ENCODE measurements at regions not wholly inside any gene's neighbourhood (a gene's known extent, or its start where the extent isn't known, plus 50 kb on each side); places are given as distances from the start of the nearest gene placed in this dataset.

DNA sequence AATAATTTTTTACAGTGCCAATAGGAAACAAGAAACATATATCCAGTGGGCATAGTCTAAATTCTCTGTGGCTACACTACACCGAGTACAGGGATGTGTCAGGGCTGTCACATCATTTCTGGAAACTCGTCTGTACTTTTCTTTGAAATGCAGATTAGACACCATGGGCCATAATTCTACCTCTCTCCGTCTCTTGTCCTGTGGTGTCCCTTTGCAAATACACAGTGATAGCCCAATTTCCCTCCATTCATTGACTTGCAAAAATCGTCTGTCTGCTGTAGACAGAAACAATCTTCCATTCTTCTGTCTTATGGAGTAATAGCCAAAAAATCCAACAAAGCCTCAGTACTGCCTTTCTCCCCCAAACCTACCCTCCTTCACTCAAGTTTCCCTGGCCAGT is 487.1 kb upstream of the ANO3 start:
- DNase-seq (ENCODE audit: low spot score) (no peak), ATAC-seq (ENCODE audit: insufficient number of reproducible peaks, low FRiP score, low read depth) (no peak)
- Histone ChIP-seq H3K4me1 (ENCODE audit: control insufficient read depth in 1 of 2, low read depth in 2 of 2) (no peaks in the 10 kb centered on the region), H3K27ac (no peak overlapping the region), H3K27me3 (replicated peaks; ENCODE audit: insufficient read depth) (no peaks in the 10 kb centered on the region), H3K4me3 (no peak overlapping the region), H3K9me3 (no peaks in the 10 kb centered on the region), H3K36me3 (no peaks in the 10 kb centered on the region)
- TF ChIP-seq CTCF (IDR thresholded peaks at IDR 0.05) = no peak

- TF ChIP-seq CTCF (IDR thresholded peaks at IDR 0.05) = no peak
Observed at GRCh38 chr11:25855916-25856315, 476.0 kb upstream of the ANO3 start.

DNA sequence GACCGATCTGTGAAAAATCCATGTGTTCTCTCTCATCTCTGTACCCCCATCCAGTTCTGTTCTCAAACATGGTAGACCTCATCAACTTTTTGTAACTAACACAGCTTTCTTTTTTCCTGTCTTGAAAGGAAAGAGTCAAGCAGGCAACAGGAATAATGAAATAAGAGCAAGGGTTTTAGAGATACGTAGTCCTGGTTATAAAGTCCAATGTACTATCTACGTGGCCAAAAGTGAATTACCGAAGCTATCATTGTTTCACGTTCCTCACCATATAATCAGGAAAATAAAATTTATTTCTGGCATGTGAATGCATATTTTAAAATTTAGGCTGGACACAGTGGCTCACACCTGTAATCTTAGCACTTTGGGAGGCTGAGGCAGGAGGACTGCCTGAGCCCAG is 472.2 kb upstream of the ANO3 start:
- H3K4me1 ChIP-seq (ENCODE audit: control insufficient read depth in 1 of 2, low read depth in 2 of 2) = no peaks in the 10 kb centered on the region
- H3K9me3 ChIP-seq = no peaks in the 10 kb centered on the region
- no peak overlapping the region for H3K4me3 ChIP-seq
- no peak for TF ChIP-seq CTCF (IDR thresholded peaks at IDR 0.05)
- no peaks in the 10 kb centered on the region for H3K36me3 ChIP-seq
- no peaks in the 10 kb centered on the region for H3K27me3 ChIP-seq (replicated peaks; ENCODE audit: insufficient read depth)
- ATAC-seq (ENCODE audit: insufficient number of reproducible peaks, low FRiP score, low read depth) (no peak), DNase-seq (ENCODE audit: low spot score) (no peak)
- no peak overlapping the region for H3K27ac ChIP-seq

More at GRCh38 chr11:25855916-25856315, 476.0 kb upstream of the ANO3 start:
- ATAC-seq (ENCODE audit: insufficient number of reproducible peaks, low FRiP score, low read depth) (no peak), DNase-seq (ENCODE audit: low spot score) (no peak)
- Histone ChIP-seq H3K9me3 (no peaks in the 10 kb centered on the region), H3K4me3 (no peak overlapping the region), H3K27me3 (replicated peaks; ENCODE audit: insufficient read depth) (no peaks in the 10 kb centered on the region), H3K27ac (no peak overlapping the region), H3K4me1 (ENCODE audit: control insufficient read depth in 1 of 2, low read depth in 2 of 2) (no peaks in the 10 kb centered on the region), H3K36me3 (no peaks in the 10 kb centered on the region)

DNA sequence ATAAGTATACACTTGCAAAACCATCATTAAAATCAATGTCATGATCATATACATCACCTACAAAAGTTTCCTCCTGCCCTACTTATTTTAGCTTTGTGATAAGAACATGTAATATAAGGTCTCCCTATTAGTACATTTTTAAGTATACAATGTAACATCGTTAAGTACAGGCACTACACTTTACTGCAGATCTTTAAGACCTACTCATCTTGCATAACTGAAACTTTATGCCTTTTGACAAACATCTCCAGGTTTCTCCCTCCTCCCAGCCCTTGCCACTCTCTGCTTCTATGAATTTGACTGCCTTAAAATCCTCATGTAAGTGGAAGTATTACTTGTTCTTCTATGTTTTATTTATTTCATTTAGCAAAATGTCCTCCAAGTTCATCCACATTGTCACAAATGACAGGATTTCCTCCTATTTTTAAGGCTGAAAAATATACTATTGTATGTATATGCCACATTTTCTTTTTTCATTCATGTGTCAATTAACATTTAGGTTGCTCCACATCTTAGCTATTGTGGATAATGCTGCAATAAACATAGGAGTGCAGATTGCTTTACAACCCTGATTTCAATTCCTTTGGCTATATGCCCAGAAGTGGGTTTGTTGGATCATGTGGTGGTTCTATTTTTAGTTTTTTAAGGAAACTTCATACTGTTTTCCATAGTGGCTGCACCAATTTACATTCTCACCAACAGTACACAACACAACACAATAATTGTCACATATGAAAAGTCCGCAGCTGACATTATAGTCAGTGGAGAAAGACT is 471.1 kb upstream of the ANO3 start:
- Histone ChIP-seq H3K27me3 (replicated peaks; ENCODE audit: insufficient read depth) (no peaks in the 10 kb centered on the region), H3K36me3 (no peaks in the 10 kb centered on the region), H3K4me1 (ENCODE audit: control insufficient read depth in 1 of 2, low read depth in 2 of 2) (no peaks in the 10 kb centered on the region), H3K4me3 (no peak overlapping the region), H3K9me3 (no peaks in the 10 kb centered on the region), H3K27ac (no peak overlapping the region)
- DNase-seq (ENCODE audit: low spot score) (no peak), ATAC-seq (ENCODE audit: insufficient number of reproducible peaks, low FRiP score, low read depth) (no peak)
- TF ChIP-seq CTCF (IDR thresholded peaks at IDR 0.05) = no peak

GRCh38 chr11:25862159-25862558 is 469.8 kb upstream of the ANO3 start:
- no peaks in the 10 kb centered on the region for H3K27me3 ChIP-seq (replicated peaks; ENCODE audit: insufficient read depth)
- no peak for ATAC-seq (ENCODE audit: insufficient number of reproducible peaks, low FRiP score, low read depth)
- no peak overlapping the region for H3K4me3 ChIP-seq
- H3K27ac ChIP-seq = no peak overlapping the region
- DNase-seq (ENCODE audit: low spot score) = no peak
- TF ChIP-seq CTCF (IDR thresholded peaks at IDR 0.05) = no peak
- no peaks in the 10 kb centered on the region for H3K4me1 ChIP-seq (ENCODE audit: control insufficient read depth in 1 of 2, low read depth in 2 of 2)
- H3K9me3 ChIP-seq = no peaks in the 10 kb centered on the region
- H3K36me3 ChIP-seq = no peaks in the 10 kb centered on the region

All from thoracic aorta (tissue), 2 donors.